Naive thymus-derived CD4-positive, alpha-beta T cell (primary cell): ENCODE measurements at regions not wholly inside any gene's neighbourhood (a gene's known extent, or its start where the extent isn't known, plus 50 kb on each side); places are given as distances from the start of the nearest gene placed in this dataset.
"Not testable (repeated sequence)": the region's sequence is repeated elsewhere in the genome, so short reads cannot be mapped to it uniquely, and the experiment has no call there.

Experiments used
- ATAC-seq: fragments of 150-1000 bp; cut with Tn5 transposase; 2 replicates; pipeline ENCODE4 v1.10.0; 2021; ENCODE audit warnings: mild to moderate bottlenecking, moderate library complexity
- CTCF ChIA-PET: fragments of 350-600 bp; sonication (Branson Sonifier 250); formaldehyde crosslinking; loops from one replicate; lab custom pipeline; 2021; ENCODE audit warnings: antibody characterized with exemption; lab: Charles Lee
- POLR2A ChIA-PET: fragments of 350-600 bp; sonication (Branson Sonifier 250); formaldehyde crosslinking; loops from one replicate; lab custom pipeline; 2021; ENCODE audit warnings: antibody characterized with exemption, inconsistent platforms; lab: Charles Lee
- DNase-seq, 9 donors: peaks; one replicate each; pipeline versions ENCODE4 v3.0.0 to v3.0.0-alpha.2; 2020 to 2022; ENCODE audit warnings: mixed read lengths in 1 of 9
- H3K27ac ChIP-seq: one replicate; pipeline ENCODE4 v1.7.0; 2013; ENCODE audit warnings: mild to moderate bottlenecking, low read depth, low read length, moderate library complexity
- H3K27me3 ChIP-seq, 2 donors: one replicate each; pipeline ENCODE4 v1.7.0; 2013; ENCODE audit warnings: low read length in 2 of 2, mild to moderate bottlenecking in 2 of 2, moderate library complexity in 2 of 2; ENCODE audit not compliant: control insufficient read depth in 2 of 2, insufficient read depth in 2 of 2
- H3K36me3 ChIP-seq, 3 experiments: 1 replicate in 2 of 3; 2 replicates in 1 of 3; pipeline ENCODE4 v1.7.0; 2013; ENCODE audit warnings: low read length in 3 of 3, mild to moderate bottlenecking in 3 of 3, moderate library complexity in 1 of 3; ENCODE audit not compliant: insufficient read depth in 3 of 3, control insufficient read depth in 2 of 3
- H3K4me1 ChIP-seq, 2 donors: one replicate each; pipeline ENCODE4 v1.7.0; 2013; ENCODE audit warnings: low read length in 2 of 2, mild to moderate bottlenecking in 2 of 2, moderate library complexity in 1 of 2; ENCODE audit not compliant: control insufficient read depth in 2 of 2, insufficient read depth in 2 of 2
- H3K4me3 ChIP-seq: 2 replicates; pipeline ENCODE4 v1.7.0; 2013; ENCODE audit warnings: mild to moderate bottlenecking, low read length
- H3K9me3 ChIP-seq, 3 experiments: 1 replicate in 2 of 3; 2 replicates in 1 of 3; pipeline ENCODE4 v1.7.0; 2013; ENCODE audit warnings: low read length in 3 of 3; ENCODE audit not compliant: control insufficient read depth in 2 of 3
- H3K27ac Mint-ChIP-seq, 9 donors: one replicate each; pipeline ENCODE4 v1.8.0; 2020 to 2022; ENCODE audit warnings: mixed read lengths in 9 of 9, mild to moderate bottlenecking in 8 of 9, moderate library complexity in 5 of 9, inconsistent platforms in 2 of 9
- H3K27me3 Mint-ChIP-seq, 5 donors: one replicate each; pipeline ENCODE4 v1.8.0; 2021 to 2022; ENCODE audit warnings: mixed read lengths in 5 of 5, mild to moderate bottlenecking in 1 of 5
- H3K36me3 Mint-ChIP-seq, 5 donors: one replicate each; pipeline ENCODE4 v1.8.0; 2020 to 2022; ENCODE audit warnings: mixed read lengths in 5 of 5, mild to moderate bottlenecking in 3 of 5, inconsistent platforms in 1 of 5
- H3K4me1 Mint-ChIP-seq, 7 donors: one replicate each; pipeline ENCODE4 v1.8.0; 2020 to 2022; ENCODE audit warnings: mixed read lengths in 7 of 7, mild to moderate bottlenecking in 3 of 7, inconsistent platforms in 1 of 7
- H3K4me3 Mint-ChIP-seq, 10 donors: one replicate each; pipeline ENCODE4 v1.8.0; 2020 to 2022; ENCODE audit warnings: mild to moderate bottlenecking in 10 of 10, mixed read lengths in 10 of 10, moderate library complexity in 6 of 10, inconsistent platforms in 2 of 10
- H3K9me3 Mint-ChIP-seq, 11 donors: one replicate each; pipeline ENCODE4 v1.8.0; 2020 to 2022; ENCODE audit warnings: mixed read lengths in 11 of 11, mild to moderate bottlenecking in 4 of 11, inconsistent platforms in 1 of 11, moderate library complexity in 1 of 11
- intact Hi-C, 2 donors: fragments of 100-400 bp; cut with micrococcal nuclease; formaldehyde crosslinking; loops; one replicate each; pipeline ENCODE4 v1.15.1; 2023

- no peaks in the 10 kb centered on the region for H3K27me3 Mint-ChIP-seq
- ChIA-PET POLR2A (no interaction called here), CTCF (no interaction called here)
- no peak overlapping the region for H3K4me3 Mint-ChIP-seq
- no peak overlapping the region for H3K27ac Mint-ChIP-seq
- ATAC-seq (no peak), DNase-seq (no peak)
- H3K36me3 ChIP-seq, result no peaks in the 10 kb centered on the region
- H3K27me3 ChIP-seq, result no peaks in the 10 kb centered on the region
- peaks cover 2 to 39% (median 7%) of the 10 kb centered on the region in 11 donors for H3K9me3 Mint-ChIP-seq
- no peak overlapping the region for H3K4me3 ChIP-seq
- no peaks in the 10 kb centered on the region for H3K9me3 ChIP-seq
- intact Hi-C loops, result no loop called here
- H3K36me3 Mint-ChIP-seq, result no peaks in the 10 kb centered on the region
- H3K4me1 Mint-ChIP-seq, result no peaks in the 10 kb centered on the region
- no peaks in the 10 kb centered on the region for H3K4me1 ChIP-seq
- no peak overlapping the region for H3K27ac ChIP-seq
Observed at GRCh38 chr3:94643400-94643799, 580.5 kb downstream of the NSUN3 start.

- H3K4me1 Mint-ChIP-seq, result no peaks in the 10 kb centered on the region
- DNase-seq (no peak), ATAC-seq (no peak)
- no peaks in the 10 kb centered on the region for H3K4me1 ChIP-seq
- peaks cover 4 to 45% (median 7%) of the 10 kb centered on the region in 11 donors for H3K9me3 Mint-ChIP-seq
- H3K27ac Mint-ChIP-seq, result no peak overlapping the region
- ChIA-PET CTCF (no interaction called here), POLR2A (no interaction called here)
- no peak overlapping the region for H3K4me3 ChIP-seq
- no peaks in the 10 kb centered on the region for H3K36me3 ChIP-seq
- H3K36me3 Mint-ChIP-seq, result no peaks in the 10 kb centered on the region
- intact Hi-C loops, result no loop called here
- no peaks in the 10 kb centered on the region for H3K27me3 Mint-ChIP-seq
- H3K27me3 ChIP-seq, result no peaks in the 10 kb centered on the region
- no peaks in the 10 kb centered on the region for H3K9me3 ChIP-seq
- no peak overlapping the region for H3K27ac ChIP-seq
- H3K4me3 Mint-ChIP-seq, result no peak overlapping the region
Observed at GRCh38 chr3:94645790-94646189, 582.9 kb downstream of the NSUN3 start.

- POLR2A ChIA-PET, result no interaction called here
Observed at GRCh38 chr3:94647131-94647530, 584.3 kb downstream of the NSUN3 start.

DNA sequence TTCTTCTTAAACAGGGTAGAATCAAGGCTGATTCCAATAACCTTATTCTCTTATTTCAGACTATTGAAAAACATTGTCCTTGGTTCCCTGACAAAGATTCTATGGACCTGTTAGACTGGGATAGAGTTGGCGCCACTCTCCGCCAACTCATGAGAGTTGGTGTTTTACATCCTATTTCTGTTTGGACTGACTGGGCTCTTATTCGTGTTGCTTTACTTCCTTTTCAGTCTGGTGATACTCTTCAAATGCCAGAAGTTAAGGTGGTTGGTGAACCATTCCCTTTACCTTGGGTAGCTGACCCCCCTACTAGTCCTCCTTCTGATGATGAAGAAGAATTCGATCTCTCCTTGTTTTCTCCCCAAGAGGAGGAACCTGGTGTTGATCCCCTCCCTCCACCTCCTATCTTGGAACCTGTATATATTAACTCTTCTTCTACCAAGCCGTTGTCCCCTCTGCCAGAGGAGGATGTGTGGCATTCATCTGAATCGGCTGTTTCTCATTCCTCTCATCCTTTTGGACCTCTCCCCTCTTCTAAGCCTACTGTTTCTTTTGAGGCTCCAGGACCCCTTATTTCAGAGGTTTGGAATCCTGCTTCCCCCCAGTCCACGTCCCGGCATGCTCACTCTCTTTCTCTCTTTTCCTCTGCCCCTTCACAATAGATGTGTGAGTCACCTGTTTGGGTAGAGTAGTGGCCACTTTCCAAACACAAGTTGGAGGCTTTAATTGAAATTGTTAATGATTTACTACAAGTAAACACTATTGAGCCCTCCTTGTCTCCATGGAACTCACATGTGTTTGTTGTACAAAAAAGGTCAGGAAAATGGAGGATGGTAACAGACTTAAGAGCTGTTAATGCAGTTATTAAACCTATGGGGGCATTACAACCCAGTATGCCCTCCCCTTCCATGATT is 585.7 kb downstream of the NSUN3 start:
- H3K36me3 Mint-ChIP-seq, H3K36me3 ChIP-seq, H3K27ac ChIP-seq, H3K27me3 ChIP-seq, H3K27ac Mint-ChIP-seq, CTCF ChIA-PET, DNase-seq, H3K4me1 ChIP-seq, H3K4me3 Mint-ChIP-seq, H3K4me3 ChIP-seq, H3K27me3 Mint-ChIP-seq, POLR2A ChIA-PET, ATAC-seq, H3K9me3 ChIP-seq, H3K4me1 Mint-ChIP-seq, intact Hi-C loops: not testable (repeated sequence)
- H3K9me3 Mint-ChIP-seq, result peaks cover 4 to 31% (median 11%) of the 10 kb centered on the region in 11 donors

More at GRCh38 chr3:94647131-94647530, 584.3 kb downstream of the NSUN3 start:
- no peaks in the 10 kb centered on the region for H3K4me1 Mint-ChIP-seq
- Histone ChIP-seq H3K9me3 (no peaks in the 10 kb centered on the region), H3K27me3 (no peaks in the 10 kb centered on the region), H3K4me3 (no peak overlapping the region), H3K36me3 (no peaks in the 10 kb centered on the region), H3K27ac (no peak overlapping the region), H3K4me1 (no peaks in the 10 kb centered on the region)
- H3K36me3 Mint-ChIP-seq, result no peaks in the 10 kb centered on the region
- ATAC-seq (no peak), DNase-seq (no peak)
- H3K9me3 Mint-ChIP-seq, result peaks cover 0 to 34% (median 10%) of the 10 kb centered on the region in 11 donors
- H3K4me3 Mint-ChIP-seq, result no peak overlapping the region
- no peaks in the 10 kb centered on the region for H3K27me3 Mint-ChIP-seq
- intact Hi-C loops, result no loop called here
- no peak overlapping the region for H3K27ac Mint-ChIP-seq
- CTCF ChIA-PET, result no interaction called here

- ATAC-seq, result no peak
- Mint-ChIP-seq H3K27ac (no peak overlapping the region), H3K4me3 (no peak overlapping the region), H3K36me3 (no peaks in the 10 kb centered on the region), H3K9me3 (peaks cover 2 to 39% (median 11%) of the 10 kb centered on the region in 11 donors), H3K4me1 (no peaks in the 10 kb centered on the region), H3K27me3 (no peaks in the 10 kb centered on the region)
- Histone ChIP-seq H3K27ac (no peak overlapping the region), H3K36me3 (no peaks in the 10 kb centered on the region), H3K4me1 (no peaks in the 10 kb centered on the region), H3K9me3 (no peaks in the 10 kb centered on the region), H3K4me3 (no peak overlapping the region), H3K27me3 (no peaks in the 10 kb centered on the region)
- CTCF ChIA-PET, result no interaction called here
- intact Hi-C loops, result no loop called here
- no peak for DNase-seq
- POLR2A ChIA-PET, result no interaction called here
Observed at GRCh38 chr3:94654096-94654495, 591.2 kb downstream of the NSUN3 start.

DNA sequence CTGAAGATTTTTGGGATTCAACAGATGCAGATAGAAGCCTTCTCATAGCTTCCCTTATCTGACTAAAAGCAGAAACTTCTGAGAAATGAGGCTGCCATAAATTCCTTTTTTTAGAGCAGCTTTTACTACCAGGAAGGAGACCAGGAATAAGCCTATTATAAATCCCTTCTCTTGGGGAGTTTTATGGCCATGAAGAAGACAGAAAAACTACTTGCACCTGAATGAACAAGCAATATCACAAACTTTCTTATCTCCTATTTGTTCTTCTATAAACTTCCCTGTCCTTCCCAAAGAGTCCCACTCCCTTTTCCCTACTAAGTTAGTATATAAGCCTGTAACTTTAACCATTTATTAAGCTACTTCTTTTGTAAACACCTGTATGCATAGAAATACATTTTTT is 603.1 kb downstream of the NSUN3 start:
- Histone ChIP-seq H3K36me3 (no peaks in the 10 kb centered on the region), H3K27ac (no peak overlapping the region), H3K9me3 (no peaks in the 10 kb centered on the region), H3K27me3 (no peaks in the 10 kb centered on the region), H3K4me3 (no peak overlapping the region), H3K4me1 (no peaks in the 10 kb centered on the region)
- Mint-ChIP-seq H3K9me3 (peaks cover 0 to 16% (median 3%) of the 10 kb centered on the region in 11 donors), H3K4me3 (no peak overlapping the region), H3K27ac (no peak overlapping the region), H3K27me3 (no peaks in the 10 kb centered on the region), H3K4me1 (no peaks in the 10 kb centered on the region), H3K36me3 (no peaks in the 10 kb centered on the region)
- ChIA-PET POLR2A (no interaction called here), CTCF (no interaction called here)
- no peak for ATAC-seq
- intact Hi-C loops, result no loop called here
- no peak for DNase-seq

DNA sequence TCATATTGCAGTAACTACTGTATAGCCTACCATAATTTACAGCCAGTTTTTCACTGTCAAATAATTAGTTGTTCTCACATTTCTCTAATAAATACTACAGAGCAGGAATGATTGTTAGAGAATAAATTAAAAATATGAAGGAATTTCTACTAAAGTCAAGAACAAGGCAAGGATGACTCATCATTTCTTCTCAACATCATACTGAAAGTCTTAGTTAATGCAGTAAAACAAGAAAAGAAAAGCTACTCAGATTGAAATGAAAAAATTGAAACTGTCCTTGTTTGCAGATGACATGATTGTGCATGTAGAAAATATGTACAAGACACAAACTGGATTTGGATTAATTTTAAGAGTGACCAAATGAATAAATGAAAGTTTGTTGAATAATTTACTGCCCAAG is 608.2 kb downstream of the NSUN3 start:
- POLR2A ChIA-PET, result no interaction called here
- CTCF ChIA-PET, result no interaction called here
- Histone ChIP-seq H3K36me3 (no peaks in the 10 kb centered on the region), H3K9me3 (no peaks in the 10 kb centered on the region), H3K4me3 (no peak overlapping the region), H3K27me3 (no peaks in the 10 kb centered on the region), H3K4me1 (no peaks in the 10 kb centered on the region), H3K27ac (no peak overlapping the region)
- Mint-ChIP-seq H3K27me3 (no peaks in the 10 kb centered on the region), H3K36me3 (no peaks in the 10 kb centered on the region), H3K9me3 (peaks cover 0 to 10% (median 3%) of the 10 kb centered on the region in 11 donors), H3K4me3 (no peak overlapping the region), H3K27ac (no peak overlapping the region), H3K4me1 (no peaks in the 10 kb centered on the region)
- intact Hi-C loops, result no loop called here
- ATAC-seq (no peak), DNase-seq (no peak)
